Stimulated activated CD8-positive, alpha-beta memory T cell treated with anti-CD3 and anti-CD28 coated beads, Interleukin-15, amount 100 ng/mL, for 4 hours (primary cell): ENCODE measurements at regions not wholly inside any gene's neighbourhood (a gene's known extent, or its start where the extent isn't known, plus 50 kb on each side); places are given as distances from the start of the nearest gene placed in this dataset.

Experiments used
- DNase-seq, 2 donors: peaks; one replicate each; pipeline ENCODE4 v3.0.0-alpha.2; 2020; ENCODE audit warnings: low read depth in 2 of 2

DNA sequence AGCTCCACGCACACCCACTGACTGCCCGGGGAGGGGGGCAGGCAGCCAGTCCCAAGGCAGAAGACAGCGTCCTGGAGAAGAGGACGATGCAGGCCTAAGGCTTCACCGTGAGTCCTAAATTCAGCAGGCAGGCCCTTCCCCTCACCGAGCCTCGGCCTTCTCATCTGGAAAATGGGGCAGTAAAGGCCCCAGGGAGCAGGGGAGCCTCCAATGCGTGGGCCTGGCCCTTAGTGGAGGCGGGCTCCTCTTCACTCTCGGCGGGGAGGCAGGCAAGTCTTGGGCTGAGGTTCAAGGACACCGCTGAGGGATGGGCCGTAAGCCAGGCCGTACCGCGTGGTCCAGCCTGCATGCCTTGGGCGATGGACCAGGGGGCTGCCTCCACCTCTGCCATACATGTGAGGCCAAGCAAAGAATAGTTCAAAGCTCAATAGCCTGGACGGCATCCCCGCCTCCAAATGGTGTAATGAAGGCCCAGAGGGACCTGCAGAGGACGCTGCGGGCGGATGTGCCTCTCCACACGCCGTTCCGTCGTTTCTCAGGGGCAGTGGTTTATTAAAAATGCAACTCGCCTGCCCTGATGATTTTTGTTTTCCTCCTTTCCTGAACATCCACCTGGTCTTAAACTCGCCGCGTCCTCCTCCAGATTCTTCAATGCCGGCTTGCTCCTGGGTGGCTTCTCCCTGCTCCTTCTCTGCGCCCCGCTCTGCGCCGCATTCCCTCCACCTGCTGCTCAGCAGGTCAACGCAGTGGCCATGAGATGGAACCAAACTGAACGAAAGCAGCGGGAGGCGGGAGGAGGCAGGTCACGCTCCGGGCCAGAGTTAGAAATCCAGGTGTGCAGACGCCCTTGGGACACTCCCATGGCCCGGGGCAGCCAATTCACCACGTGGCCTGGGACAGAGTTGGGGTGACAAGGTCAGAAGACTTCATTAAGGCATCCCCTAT is 627.8 kb downstream of the TBC1D22A start:
- DNase-seq = no peak

- no peak for DNase-seq
Observed at GRCh38 chr22:47389201-47389600, 626.8 kb downstream of the TBC1D22A start.

GRCh38 chr22:47388778-47389177 is 626.3 kb downstream of the TBC1D22A start:
- no peak for DNase-seq

DNA sequence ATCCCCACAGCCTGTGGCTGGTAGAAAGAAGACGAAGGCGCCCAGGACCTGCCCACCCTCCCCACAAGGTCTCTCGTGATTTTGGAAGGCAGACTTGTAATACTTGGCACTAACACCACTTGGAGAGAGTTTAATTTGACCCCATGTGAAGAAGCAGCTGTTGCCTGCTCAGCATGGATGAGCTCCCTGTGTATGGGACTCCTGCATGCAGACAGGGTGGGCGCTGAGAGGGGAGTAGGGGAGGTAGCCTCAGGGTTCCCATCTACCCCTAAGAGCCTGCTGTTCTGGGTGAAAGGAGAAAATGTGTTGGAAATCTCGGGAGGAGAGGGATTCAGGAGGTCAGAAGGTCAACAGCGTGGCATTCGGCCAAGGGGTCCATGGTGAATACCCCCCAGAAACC is 625.9 kb downstream of the TBC1D22A start:
- DNase-seq = no peak

- DNase-seq = no peak
Observed at GRCh38 chr22:47386812-47387510, 624.5 kb downstream of the TBC1D22A start.

DNA sequence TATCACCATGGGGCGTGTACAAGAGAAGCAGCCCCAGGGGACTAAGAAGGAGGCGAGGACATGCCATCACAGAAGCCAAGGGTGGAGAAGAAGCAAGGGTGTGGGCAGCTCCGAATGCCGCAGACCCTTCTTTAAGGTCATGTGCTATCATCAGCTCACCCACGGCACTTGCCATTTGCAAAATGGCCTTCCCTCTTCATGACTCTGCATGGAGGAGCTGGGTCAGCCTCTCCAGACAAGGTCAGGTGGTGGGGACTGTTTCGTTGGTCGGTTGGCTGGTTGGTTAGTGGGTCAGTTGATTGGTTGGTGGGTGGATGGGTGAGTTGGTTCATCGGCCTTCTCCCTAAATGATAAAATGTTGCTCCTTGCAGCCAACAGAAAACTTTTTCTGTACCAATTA is 622.5 kb downstream of the TBC1D22A start:
- no peak for DNase-seq

GRCh38 chr22:47382164-47382890 is 619.9 kb downstream of the TBC1D22A start:
- DNase-seq = no peak

GRCh38 chr22:47381240-47381639 is 618.8 kb downstream of the TBC1D22A start:
- no peak for DNase-seq

DNA sequence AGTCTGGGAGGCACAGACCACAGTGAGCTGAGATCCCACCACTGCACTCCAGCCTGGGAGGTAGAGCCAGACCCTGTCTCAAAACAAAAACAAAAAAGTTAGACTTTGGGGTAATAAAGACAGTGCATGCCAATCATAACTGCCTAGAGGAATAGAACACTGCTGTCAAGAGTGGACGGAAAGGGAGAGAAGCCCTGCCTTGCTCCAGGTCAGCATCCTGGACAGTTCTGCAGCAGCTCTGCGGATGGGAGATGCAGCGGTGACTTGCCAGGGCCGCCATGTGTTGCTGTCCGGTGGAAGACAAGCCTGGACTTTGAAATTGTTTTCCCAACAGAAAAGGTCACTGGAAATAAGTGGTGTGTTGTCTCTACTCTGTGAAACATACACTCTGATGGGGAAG is 618.2 kb downstream of the TBC1D22A start:
- no peak for DNase-seq

- DNase-seq = no peak
Observed at GRCh38 chr22:47379037-47379436, 616.6 kb downstream of the TBC1D22A start.

- DNase-seq = no peak
Observed at GRCh38 chr22:47377926-47378560, 615.6 kb downstream of the TBC1D22A start.

GRCh38 chr22:47376901-47377505 is 614.6 kb downstream of the TBC1D22A start:
- no peak for DNase-seq

DNA sequence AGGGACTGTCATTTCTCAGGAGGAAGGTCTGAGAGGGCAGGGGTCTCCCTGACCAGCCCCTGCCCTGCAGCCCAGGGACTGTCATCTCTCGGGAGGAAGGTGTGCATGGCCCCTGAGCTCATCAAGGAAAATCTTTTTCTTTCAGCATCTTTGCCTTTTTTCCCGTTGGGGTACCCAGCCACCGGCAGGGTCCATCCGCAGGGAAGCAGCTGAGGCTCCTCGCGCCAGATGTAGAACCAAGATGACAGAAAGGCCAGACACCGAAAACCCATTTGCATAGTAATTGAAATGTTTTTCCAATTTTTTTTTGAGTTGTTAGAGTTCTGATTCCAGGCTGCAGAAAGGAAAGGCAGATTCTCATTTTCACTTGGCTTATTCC is 613.9 kb downstream of the TBC1D22A start:
- no peak for DNase-seq

- no peak for DNase-seq
Observed at GRCh38 chr22:47375621-47376321, 613.3 kb downstream of the TBC1D22A start.

DNA sequence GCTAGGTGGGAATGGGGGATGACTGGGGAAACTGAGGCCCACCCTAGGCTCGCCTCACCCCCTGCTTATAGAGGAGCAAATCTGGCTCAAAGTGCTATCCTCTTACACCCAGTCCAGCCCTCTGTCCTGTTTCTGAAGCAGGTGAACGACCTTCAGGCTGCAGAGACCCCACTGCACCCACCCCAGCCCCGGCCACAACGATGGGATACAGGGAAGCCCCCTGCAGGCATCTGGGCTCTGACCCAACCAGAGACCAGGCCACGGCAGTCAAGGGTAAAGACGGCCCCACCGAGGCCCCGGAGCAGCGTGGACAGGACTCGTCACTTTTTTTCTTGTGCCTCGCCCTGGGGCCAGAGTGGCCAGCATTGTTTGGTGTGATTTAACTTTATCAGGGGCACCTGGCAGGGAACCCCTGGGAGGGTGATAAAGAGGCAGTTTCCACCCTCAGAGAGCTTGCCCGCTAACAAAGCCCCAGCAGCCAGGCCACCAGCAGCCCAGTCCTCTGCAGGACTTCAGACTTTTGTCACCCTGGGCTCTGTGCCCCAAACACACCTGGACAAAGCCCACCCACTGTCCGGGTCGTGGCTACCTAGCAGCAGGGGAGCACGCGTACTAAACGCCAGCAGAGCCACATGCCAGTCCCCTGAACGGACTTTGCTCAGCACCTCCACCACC is 612.6 kb downstream of the TBC1D22A start:
- no peak for DNase-seq

- no peak for DNase-seq
Observed at GRCh38 chr22:47374273-47374771, 611.9 kb downstream of the TBC1D22A start.

DNA sequence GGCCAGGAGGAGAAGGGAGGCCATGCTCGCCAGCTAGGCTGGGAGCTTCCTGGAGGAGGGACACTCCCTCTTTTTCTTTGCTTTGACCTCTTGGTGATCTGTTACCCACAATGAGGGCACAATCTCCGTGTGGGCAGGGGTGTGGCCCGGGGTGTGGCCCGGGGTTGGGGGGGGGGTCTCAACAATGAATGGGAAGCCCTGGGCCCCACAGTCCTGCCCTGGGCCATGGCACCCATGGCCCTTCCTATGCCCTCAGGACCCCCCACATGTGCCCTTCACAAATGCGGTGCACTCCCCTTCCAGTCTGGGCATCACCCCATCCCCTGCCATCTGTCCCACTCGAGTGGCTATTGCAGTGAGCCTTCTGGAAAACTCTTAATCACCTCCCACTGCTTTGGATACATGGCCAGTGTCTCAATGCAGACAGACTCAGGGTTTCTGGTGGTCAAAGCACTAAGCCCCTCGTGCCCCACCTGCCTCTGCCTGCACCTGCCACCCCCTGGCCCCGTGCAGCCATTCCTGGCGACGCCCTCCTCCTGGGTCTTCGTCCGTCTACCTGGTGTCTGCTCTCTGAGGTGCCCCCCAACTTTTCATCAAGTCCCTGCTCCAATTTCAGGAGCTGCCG is 611.3 kb downstream of the TBC1D22A start:
- DNase-seq = no peak

- no peak for DNase-seq
Observed at GRCh38 chr22:47372596-47373385, 610.3 kb downstream of the TBC1D22A start.

DNA sequence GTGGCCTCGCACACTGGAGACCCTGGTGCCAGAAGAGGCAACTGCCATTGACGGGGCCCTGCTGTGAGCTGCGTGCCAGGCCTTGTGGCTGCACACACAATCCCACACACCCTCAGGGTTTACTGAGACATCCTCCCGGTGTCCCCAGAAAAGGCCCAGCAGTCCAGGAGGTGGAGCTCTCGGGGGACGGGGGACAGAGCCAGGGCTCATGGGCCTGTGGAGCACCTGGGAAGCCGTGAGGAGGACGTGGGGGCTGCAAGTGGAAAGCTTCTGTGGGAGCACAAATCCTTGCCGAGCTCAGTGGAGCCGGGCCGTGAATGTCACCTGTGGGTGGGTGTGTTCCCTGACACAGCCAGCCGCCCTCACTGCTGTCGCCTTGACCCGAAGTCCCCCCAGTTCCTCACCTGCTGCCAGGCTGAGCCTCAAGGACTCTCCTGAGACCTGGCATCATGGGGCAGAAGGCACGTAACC is 609.7 kb downstream of the TBC1D22A start:
- no peak for DNase-seq
